Breast epithelium (tissue), 3 donors: ENCODE measurements at regions not wholly inside any gene's neighbourhood (a gene's known extent, or its start where the extent isn't known, plus 50 kb on each side); places are given as distances from the start of the nearest gene placed in this dataset.

Experiments
- CTCF ChIP-seq, 3 donors: fragments of 450-650 bp; IDR thresholded peaks; one replicate each; pipeline ENCODE4 v1.5.1; 2016 to 2017; ENCODE audit warnings: antibody characterized with exemption in 3 of 3, mild to moderate bottlenecking in 3 of 3, moderate library complexity in 3 of 3
- POLR2A ChIP-seq: fragments of 450-650 bp; IDR thresholded peaks from one replicate; pipeline ENCODE4 v1.6.1; 2016; ENCODE audit warnings: antibody characterized with exemption, mild to moderate bottlenecking, moderate library complexity
- POLR2AphosphoS5 ChIP-seq, 3 donors: sonication (generic); formaldehyde crosslinking; IDR thresholded peaks; one replicate each; pipeline ENCODE4 v1.6.1; 2017; ENCODE audit warnings: antibody characterized with exemption in 3 of 3

GRCh38 chr3:105085506-105085905 is 281.2 kb upstream of the ALCAM start:
- TF ChIP-seq POLR2A (no peak), POLR2AphosphoS5 (IDR thresholded peaks at IDR 0.05) (no peak), CTCF (IDR thresholded peaks at IDR 0.05) (no peak)
